Pancreas (tissue), 10 donors: ENCODE measurements at regions not wholly inside any gene's neighbourhood (a gene's known extent, or its start where the extent isn't known, plus 50 kb on each side); places are given as distances from the start of the nearest gene placed in this dataset.
A peak's percentile ranks its signal among the peaks of the same experiment; 100 is the strongest.

Experiments
- ATAC-seq, 4 donors: fragments of 200-7000 bp; cut with Tn5 transposase; one replicate each; pipeline versions ENCODE4 v1.8.0 to v1.9.1; 2020; ENCODE audit warnings: mild to moderate bottlenecking in 4 of 4, moderate library complexity in 4 of 4
- DNase-seq, 6 donors: peaks; one replicate each; pipeline ENCODE4 v3.0.0-alpha.2; 2020
- FAIRE-seq: peaks from 2 replicates; lab custom pipeline; 2012; peaks lifted over from hg19 to GRCh38; lab: Jason Lieb, UNC
- H3K27ac ChIP-seq, 4 donors: fragments of 200-600 bp; sonication (generic); 1 replicate in 3 of 4; 2 replicates in 1 of 4; pipeline versions ENCODE4 v1.5.0 to v1.8.0; 2020
- H3K27me3 ChIP-seq, 4 donors: fragments of 200-600 bp; one replicate each; pipeline ENCODE4 v1.8.0; 2021
- H3K36me3 ChIP-seq, 3 donors: fragments of 200-600 bp; sonication (generic) in 1 of 3; one replicate each; pipeline versions ENCODE4 v1.5.0 to v1.8.0; 2020 to 2021
- H3K4me1 ChIP-seq, 3 donors: fragments of 200-600 bp; one replicate each; pipeline ENCODE4 v1.8.0; 2021
- H3K4me3 ChIP-seq, 4 donors: fragments of 200-600 bp; sonication (generic) in 2 of 4; one replicate each; pipeline versions ENCODE4 v1.5.0 to v1.8.0; 2020 to 2021
- H3K9me3 ChIP-seq, 4 donors: fragments of 200-600 bp; one replicate each; pipeline ENCODE4 v1.8.0; 2021
- WGBS, 2 donors: extraction: QIAGEN DNeasy Blood & Tissue Kit; methylation state at CpG; one replicate each; pipeline ENCODE4 v1.1.7; 2013; 5-methylcytosine and 5-hydroxymethylcytosine counted together
- intact Hi-C, 3 donors: fragments of 100-400 bp; cut with DNase I; formaldehyde crosslinking; loops; one replicate each; pipeline versions ENCODE4 v1.11.1 to v1.14.2; 2022
- TF ChIP-seq, protein P1 (sequence below), 4 donors: fragments of 200-600 bp; sonication (generic) in 3 of 4; IDR thresholded peaks; one replicate each; pipeline versions ENCODE4 v1.5.0 to v1.8.0; 2021; ENCODE audit warnings: antibody characterized with exemption in 4 of 4
- donor health status: healthy with polysubstance abuse.
- donor health status: DM: no; HTN: no; CAD: no; lungs with moderate emphysema.
- donor health status: DM: no; HTN: no; CAD: no.
- donor health status: control.
- donor health status: control.
- donor health status: Bipolar disorder and iron deficiency.
- donor health status: DM: yes; HTN: yes; CAD: no.
- donor health status: DM: no; HTN: no; CAD: no.
- donor health status: DM: no; HTN: no; CAD: no.
- donor health status: DM: yes; HTN: yes; CAD: no.

DNA sequence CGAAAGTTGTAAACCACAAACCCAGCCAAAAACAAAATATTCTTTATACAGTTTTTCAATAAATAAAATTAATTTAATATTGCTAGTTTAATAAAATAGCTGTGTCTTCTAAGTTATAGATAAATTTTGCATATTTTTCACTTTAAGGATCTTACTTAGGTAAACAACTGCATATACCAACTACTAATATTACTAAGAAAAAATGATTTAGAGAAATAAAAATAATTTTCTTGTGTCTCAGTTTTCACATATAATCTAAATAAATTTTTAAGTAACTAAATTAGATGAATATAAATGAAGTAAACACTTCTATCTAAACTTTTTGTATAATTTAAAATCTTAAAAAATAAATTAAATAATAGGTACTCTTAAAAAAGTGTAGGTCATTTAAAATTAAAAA is 67.1 kb upstream of the TOP3B start:
- intact Hi-C loops = no loop called here
- FAIRE-seq (no peak), ATAC-seq (no peak), DNase-seq (no peak)
- Histone ChIP-seq H3K9me3 (no peaks in the 10 kb centered on the region), H3K27me3 (peaks cover 0 to 9% (median 0%) of the 10 kb centered on the region in 4 donors), H3K36me3 (no peaks in the 10 kb centered on the region), H3K4me1 (no peaks in the 10 kb centered on the region), H3K4me3 (no peak overlapping the region), H3K27ac (no peak overlapping the region)
- WGBS, 2 donors = 58 to 77% methylated on average over 1 of the region's 1 CpG
- TF ChIP-seq, protein P1, sequence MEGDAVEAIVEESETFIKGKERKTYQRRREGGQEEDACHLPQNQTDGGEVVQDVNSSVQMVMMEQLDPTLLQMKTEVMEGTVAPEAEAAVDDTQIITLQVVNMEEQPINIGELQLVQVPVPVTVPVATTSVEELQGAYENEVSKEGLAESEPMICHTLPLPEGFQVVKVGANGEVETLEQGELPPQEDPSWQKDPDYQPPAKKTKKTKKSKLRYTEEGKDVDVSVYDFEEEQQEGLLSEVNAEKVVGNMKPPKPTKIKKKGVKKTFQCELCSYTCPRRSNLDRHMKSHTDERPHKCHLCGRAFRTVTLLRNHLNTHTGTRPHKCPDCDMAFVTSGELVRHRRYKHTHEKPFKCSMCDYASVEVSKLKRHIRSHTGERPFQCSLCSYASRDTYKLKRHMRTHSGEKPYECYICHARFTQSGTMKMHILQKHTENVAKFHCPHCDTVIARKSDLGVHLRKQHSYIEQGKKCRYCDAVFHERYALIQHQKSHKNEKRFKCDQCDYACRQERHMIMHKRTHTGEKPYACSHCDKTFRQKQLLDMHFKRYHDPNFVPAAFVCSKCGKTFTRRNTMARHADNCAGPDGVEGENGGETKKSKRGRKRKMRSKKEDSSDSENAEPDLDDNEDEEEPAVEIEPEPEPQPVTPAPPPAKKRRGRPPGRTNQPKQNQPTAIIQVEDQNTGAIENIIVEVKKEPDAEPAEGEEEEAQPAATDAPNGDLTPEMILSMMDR (IDR thresholded peaks at IDR 0.05) = no peak

DNA sequence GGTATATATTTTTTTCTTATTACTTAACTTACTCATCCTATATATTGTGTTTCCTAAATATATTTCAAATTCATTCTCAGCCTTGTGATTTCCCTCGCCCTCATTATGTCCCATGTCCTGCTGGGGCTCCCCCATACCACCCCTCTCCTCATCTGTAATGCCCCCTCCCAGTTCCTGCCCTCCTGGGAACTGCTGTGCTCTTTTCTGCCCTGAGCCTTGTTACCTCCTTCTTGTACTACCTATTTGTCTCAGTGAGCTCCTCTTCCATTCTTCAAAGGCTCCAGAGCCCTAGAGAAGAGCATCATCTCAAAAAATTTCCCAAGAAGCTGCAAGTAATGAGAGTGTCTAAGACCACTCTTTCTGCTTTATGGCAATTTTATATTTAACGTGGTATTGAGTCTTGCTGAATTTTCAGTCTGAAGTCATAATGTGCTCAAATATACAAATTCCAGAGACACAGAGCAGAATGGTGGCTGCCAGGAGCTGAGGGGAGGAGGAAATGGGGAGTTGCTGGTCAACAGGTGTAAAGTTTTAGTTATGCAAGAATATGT is 66.5 kb upstream of the TOP3B start:
- H3K4me1 ChIP-seq = no peaks in the 10 kb centered on the region
- H3K9me3 ChIP-seq = no peaks in the 10 kb centered on the region
- WGBS, 2 donors = 28 to 30% methylated on average over 2 of the region's 2 CpGs
- peaks cover 0 to 9% (median 0%) of the 10 kb centered on the region in 4 donors for H3K27me3 ChIP-seq
- TF ChIP-seq, protein P1 (IDR thresholded peaks at IDR 0.05) = no peak
- DNase-seq = no peak
- intact Hi-C loops = no loop called here
- no peaks in the 10 kb centered on the region for H3K36me3 ChIP-seq
- no peak for ATAC-seq
- FAIRE-seq = no peak
- H3K4me3 ChIP-seq = no peak overlapping the region
- H3K27ac ChIP-seq = no peak overlapping the region

DNA sequence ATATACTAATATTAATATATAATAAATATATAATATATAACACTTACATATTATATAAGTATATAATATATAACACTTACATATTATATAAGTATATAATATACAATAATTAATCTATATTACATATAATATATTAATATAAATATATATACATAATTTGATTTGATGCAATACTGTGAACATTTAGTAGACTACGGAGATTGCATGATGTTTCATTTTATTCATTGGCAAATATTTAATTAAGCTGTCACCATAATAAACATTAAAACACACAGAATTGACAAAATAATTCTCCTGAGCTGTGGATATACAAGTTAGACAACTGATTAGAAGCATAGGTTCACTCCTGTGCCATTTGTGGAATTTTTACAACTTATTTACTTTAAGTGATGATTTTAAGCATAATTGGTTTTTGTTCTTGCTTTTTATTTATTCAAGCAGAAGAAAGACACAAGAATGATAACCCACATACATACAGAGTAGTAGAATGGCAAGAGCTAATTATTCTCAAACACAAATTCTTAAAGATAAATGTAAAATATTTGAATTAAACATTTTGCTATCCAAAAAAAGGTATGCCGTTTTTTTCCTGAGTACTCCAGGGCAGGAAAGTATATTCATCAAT is 65.8 kb upstream of the TOP3B start:
- intact Hi-C loops = no loop called here
- no peak for ATAC-seq
- Histone ChIP-seq H3K4me3 (no peak overlapping the region), H3K27me3 (peaks cover 0 to 9% (median 0%) of the 10 kb centered on the region in 4 donors), H3K36me3 (no peaks in the 10 kb centered on the region), H3K9me3 (no peaks in the 10 kb centered on the region), H3K4me1 (no peaks in the 10 kb centered on the region), H3K27ac (no peak overlapping the region)
- 25 to 44% methylated on average over 2 of the region's 2 CpGs for WGBS, 2 donors
- peak; percentile 96 for FAIRE-seq
- DNase-seq = no peak
- TF ChIP-seq, protein P1 (IDR thresholded peaks at IDR 0.05) = no peak

DNA sequence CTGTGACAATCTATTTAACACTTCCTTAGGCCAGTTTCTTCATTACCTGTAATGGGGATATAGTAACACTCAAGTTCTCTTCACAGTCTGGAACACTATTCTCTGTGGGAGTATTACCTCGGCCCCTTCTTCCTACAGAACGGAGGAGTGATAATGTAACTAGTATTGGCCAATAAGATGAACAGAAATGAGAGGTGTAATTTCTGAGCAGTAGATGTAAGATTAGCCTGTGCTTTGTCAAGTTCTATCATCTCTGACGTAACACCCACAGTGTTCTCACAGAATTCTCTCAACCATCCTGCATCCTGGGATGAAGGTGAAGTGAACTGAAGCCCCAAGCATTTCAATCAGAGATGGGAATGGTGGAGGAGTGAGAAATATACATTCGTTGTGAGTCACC is 65.2 kb upstream of the TOP3B start:
- intact Hi-C loops = no loop called here
- Histone ChIP-seq H3K4me1 (no peaks in the 10 kb centered on the region), H3K27ac (no peak overlapping the region), H3K4me3 (no peak overlapping the region), H3K36me3 (no peaks in the 10 kb centered on the region), H3K9me3 (no peaks in the 10 kb centered on the region), H3K27me3 (peaks cover 0 to 9% (median 0%) of the 10 kb centered on the region in 4 donors)
- TF ChIP-seq, protein P1 (IDR thresholded peaks at IDR 0.05) = no peak
- no peak for DNase-seq
- ATAC-seq = no peak
- 68 to 81% methylated on average over 4 of the region's 4 CpGs for WGBS, 2 donors
- no peak for FAIRE-seq

DNA sequence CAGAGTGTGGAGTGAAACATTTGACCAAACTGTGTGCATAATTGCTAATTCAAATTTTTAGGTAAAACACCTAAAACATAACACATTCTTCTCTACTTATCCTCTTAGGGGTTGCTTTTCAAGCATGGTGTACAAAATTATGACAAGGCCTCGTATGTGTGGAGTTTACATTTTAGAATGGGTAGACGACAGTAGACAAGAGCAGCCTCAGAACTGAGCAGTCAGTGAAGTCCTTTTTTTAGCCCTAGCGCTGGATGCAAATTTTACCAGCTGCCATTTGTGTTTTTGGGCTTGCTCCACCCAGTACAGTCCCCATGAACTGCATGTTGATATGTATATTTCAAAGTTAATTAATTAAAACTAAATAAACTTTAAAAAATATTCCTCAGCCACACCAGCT is 64.7 kb upstream of the TOP3B start:
- no peak for ATAC-seq
- no peaks in the 10 kb centered on the region for H3K9me3 ChIP-seq
- H3K4me3 ChIP-seq = no peak overlapping the region
- 61 to 70% methylated on average over 3 of the region's 3 CpGs for WGBS, 2 donors
- no peak for FAIRE-seq
- H3K27me3 ChIP-seq = peaks cover 0 to 9% (median 0%) of the 10 kb centered on the region in 4 donors
- no peaks in the 10 kb centered on the region for H3K4me1 ChIP-seq
- no peak for DNase-seq
- TF ChIP-seq, protein P1 (IDR thresholded peaks at IDR 0.05) = no peak
- no peak overlapping the region for H3K27ac ChIP-seq
- intact Hi-C loops = no loop called here
- no peaks in the 10 kb centered on the region for H3K36me3 ChIP-seq
